ENCODE measurements at regions not wholly inside any gene's neighbourhood (a gene's known extent, or its start where the extent isn't known, plus 50 kb on each side); places are given as distances from the start of the nearest gene placed in this dataset.

- DNase-seq (ENCODE audit: low spot score), result peak; percentile 25
- Histone ChIP-seq H3K27ac (ENCODE audit: low read depth, low read length, poor library complexity, severe bottlenecking) (no peak overlapping the region), H3K4me3 (ENCODE audit: low read depth, low read length, poor library complexity, severe bottlenecking) (no peak overlapping the region), H3K79me2 (ENCODE audit: insufficient read depth, low read depth, low read length) (no peaks in the 10 kb centered on the region), H2AFZ (ENCODE audit: low read length) (no peak overlapping the region), H3K4me1 (ENCODE audit: insufficient read depth, low read length, poor library complexity, severe bottlenecking) (no peaks in the 10 kb centered on the region), H3K9me2 (ENCODE audit: insufficient read depth, low read length) (no peaks in the 10 kb centered on the region), H3K36me3 (ENCODE audit: insufficient read depth, low read length) (no peaks in the 10 kb centered on the region), H4K20me1 (ENCODE audit: insufficient read depth, low read length) (no peaks in the 10 kb centered on the region), H3K4me2 (ENCODE audit: low read length) (no peak overlapping the region), H3K9me3 (ENCODE audit: low read length) (no peaks in the 10 kb centered on the region)
- no TSS peak for BruUV-seq (replicated peaks)
- ChIA-PET CTCF (ENCODE audit: unreplicated experiment) (no interaction called here), POLR2A (interaction anchor here (1.3 kb wide), 1 partner anchor 14 kb away, joined by 5 read pairs; no protein-coding TSS in a partner anchor)
- peak; percentile 73 for TF ChIP-seq CTCF (conservative IDR thresholded peaks at IDR 0.05; ENCODE audit: low read length)
- no peak for TF ChIP-seq EZH2phosphoT487 (IDR thresholded peaks at IDR 0.05; ENCODE audit: borderline replicate concordance, low read depth, low read length)
- intact Hi-C loops (cut with micrococcal nuclease; ENCODE audit: unreplicated experiment), result loop anchor here (1.0 to 5.0 kb wide), 2 partner anchors 256 to 663 kb away; partner anchors contain the start of gene DNAH7
Measured at GRCh38 chr2:195404651-195405050, 252.4 kb upstream of the SLC39A10 start.

GRCh38 chr2:195396479-195396878 lies 260.5 kb upstream of the SLC39A10 start:
- H4K20me1 ChIP-seq (ENCODE audit: insufficient read depth, low read length), result no peaks in the 10 kb centered on the region
- no peaks in the 10 kb centered on the region for H3K9me2 ChIP-seq (ENCODE audit: insufficient read depth, low read length)
- intact Hi-C loops (cut with micrococcal nuclease; ENCODE audit: unreplicated experiment), result no loop called here
- no peak overlapping the region for H3K27ac ChIP-seq (ENCODE audit: low read depth, low read length, poor library complexity, severe bottlenecking)
- no peak overlapping the region for H3K4me2 ChIP-seq (ENCODE audit: low read length)
- CTCF ChIA-PET (ENCODE audit: unreplicated experiment), result no interaction called here
- no peak overlapping the region for H3K4me3 ChIP-seq (ENCODE audit: low read depth, low read length, poor library complexity, severe bottlenecking)
- no peak for TF ChIP-seq CTCF (conservative IDR thresholded peaks at IDR 0.05; ENCODE audit: low read length)
- no peak for TF ChIP-seq EZH2phosphoT487 (IDR thresholded peaks at IDR 0.05; ENCODE audit: borderline replicate concordance, low read depth, low read length)
- no peak overlapping the region for H2AFZ ChIP-seq (ENCODE audit: low read length)
- no TSS peak for BruUV-seq (replicated peaks)
- no peaks in the 10 kb centered on the region for H3K36me3 ChIP-seq (ENCODE audit: insufficient read depth, low read length)
- no peaks in the 10 kb centered on the region for H3K79me2 ChIP-seq (ENCODE audit: insufficient read depth, low read depth, low read length)
- no peaks in the 10 kb centered on the region for H3K4me1 ChIP-seq (ENCODE audit: insufficient read depth, low read length, poor library complexity, severe bottlenecking)
- no peaks in the 10 kb centered on the region for H3K9me3 ChIP-seq (ENCODE audit: low read length)
- DNase-seq (ENCODE audit: low spot score), result no peak
- POLR2A ChIA-PET, result interaction anchor here (1.3 kb wide), 1 partner anchor 13 kb away, joined by 4 read pairs; no protein-coding TSS in a partner anchor

GRCh38 chr2:195395362-195395761 lies 261.7 kb upstream of the SLC39A10 start:
- TF ChIP-seq EZH2phosphoT487 (IDR thresholded peaks at IDR 0.05; ENCODE audit: borderline replicate concordance, low read depth, low read length) (no peak), CTCF (conservative IDR thresholded peaks at IDR 0.05; ENCODE audit: low read length) (no peak)
- H3K4me1 ChIP-seq (ENCODE audit: insufficient read depth, low read length, poor library complexity, severe bottlenecking), result no peaks in the 10 kb centered on the region
- intact Hi-C loops (cut with micrococcal nuclease; ENCODE audit: unreplicated experiment), result no loop called here
- no peaks in the 10 kb centered on the region for H3K9me3 ChIP-seq (ENCODE audit: low read length)
- no peaks in the 10 kb centered on the region for H3K36me3 ChIP-seq (ENCODE audit: insufficient read depth, low read length)
- no TSS peak for BruUV-seq (replicated peaks)
- no peak overlapping the region for H3K4me2 ChIP-seq (ENCODE audit: low read length)
- H3K4me3 ChIP-seq (ENCODE audit: low read depth, low read length, poor library complexity, severe bottlenecking), result no peak overlapping the region
- ChIA-PET POLR2A (no interaction called here), CTCF (ENCODE audit: unreplicated experiment) (no interaction called here)
- no peak overlapping the region for H2AFZ ChIP-seq (ENCODE audit: low read length)
- H3K27ac ChIP-seq (ENCODE audit: low read depth, low read length, poor library complexity, severe bottlenecking), result no peak overlapping the region
- no peak for DNase-seq (ENCODE audit: low spot score)
- no peaks in the 10 kb centered on the region for H3K79me2 ChIP-seq (ENCODE audit: insufficient read depth, low read depth, low read length)
- H4K20me1 ChIP-seq (ENCODE audit: insufficient read depth, low read length), result no peaks in the 10 kb centered on the region
- H3K9me2 ChIP-seq (ENCODE audit: insufficient read depth, low read length), result no peaks in the 10 kb centered on the region
